ENCODE measurements at regions not wholly inside any gene's neighbourhood (a gene's known extent, or its start where the extent isn't known, plus 50 kb on each side); places are given as distances from the start of the nearest gene placed in this dataset.

GRCh38 chr4:57591073-57591472, 480.9 kb upstream of the IGFBP7 start:
- no peak overlapping the region for H3K27ac Mint-ChIP-seq (ENCODE audit: unreplicated experiment)
- H3K4me1 Mint-ChIP-seq (ENCODE audit: low read depth, unreplicated experiment), result no peaks in the 10 kb centered on the region
- no peak for TF ChIP-seq CTCF (IDR thresholded peaks at IDR 0.05; ENCODE audit: partially characterized antibody, unreplicated experiment)
- DNase-seq, result no peak
- H3K27me3 Mint-ChIP-seq (ENCODE audit: unreplicated experiment), result no peaks in the 10 kb centered on the region
- no peaks in the 10 kb centered on the region for H3K36me3 Mint-ChIP-seq (ENCODE audit: unreplicated experiment)
- no peak overlapping the region for H3K4me3 Mint-ChIP-seq (ENCODE audit: unreplicated experiment)
- H3K9me3 Mint-ChIP-seq (ENCODE audit: unreplicated experiment), result no peaks in the 10 kb centered on the region

- H3K9me3 Mint-ChIP-seq (ENCODE audit: unreplicated experiment), result no peaks in the 10 kb centered on the region
- TF ChIP-seq CTCF (IDR thresholded peaks at IDR 0.05; ENCODE audit: partially characterized antibody, unreplicated experiment), result no peak
These were observed 478.4 kb upstream of the IGFBP7 start for GRCh38 chr4:57588557-57588956.

GRCh38 chr4:57580710-57581599, 470.8 kb upstream of the IGFBP7 start:
- H3K36me3 Mint-ChIP-seq (ENCODE audit: unreplicated experiment), result no peaks in the 10 kb centered on the region
- no peaks in the 10 kb centered on the region for H3K9me3 Mint-ChIP-seq (ENCODE audit: unreplicated experiment)
- H3K4me1 Mint-ChIP-seq (ENCODE audit: low read depth, unreplicated experiment), result no peaks in the 10 kb centered on the region
- no peak overlapping the region for H3K4me3 Mint-ChIP-seq (ENCODE audit: unreplicated experiment)
- H3K27ac Mint-ChIP-seq (ENCODE audit: unreplicated experiment), result no peak overlapping the region
- no peak for DNase-seq
- no peaks in the 10 kb centered on the region for H3K27me3 Mint-ChIP-seq (ENCODE audit: unreplicated experiment)
- TF ChIP-seq CTCF (IDR thresholded peaks at IDR 0.05; ENCODE audit: partially characterized antibody, unreplicated experiment), result no peak

More at GRCh38 chr4:57588557-57588956, 478.4 kb upstream of the IGFBP7 start:
- H3K4me3 Mint-ChIP-seq (ENCODE audit: unreplicated experiment), result no peak overlapping the region
- no peak for DNase-seq
- H3K27me3 Mint-ChIP-seq (ENCODE audit: unreplicated experiment), result no peaks in the 10 kb centered on the region
- H3K4me1 Mint-ChIP-seq (ENCODE audit: low read depth, unreplicated experiment), result no peaks in the 10 kb centered on the region
- H3K27ac Mint-ChIP-seq (ENCODE audit: unreplicated experiment), result no peak overlapping the region
- no peaks in the 10 kb centered on the region for H3K36me3 Mint-ChIP-seq (ENCODE audit: unreplicated experiment)

- Mint-ChIP-seq H3K9me3 (ENCODE audit: unreplicated experiment) (no peaks in the 10 kb centered on the region), H3K4me3 (ENCODE audit: unreplicated experiment) (no peak overlapping the region), H3K4me1 (ENCODE audit: low read depth, unreplicated experiment) (peaks cover 2% of the 10 kb centered on the region), H3K27me3 (ENCODE audit: unreplicated experiment) (no peaks in the 10 kb centered on the region), H3K36me3 (ENCODE audit: unreplicated experiment) (no peaks in the 10 kb centered on the region), H3K27ac (ENCODE audit: unreplicated experiment) (no peak overlapping the region)
- no peak for DNase-seq
- no peak for TF ChIP-seq CTCF (IDR thresholded peaks at IDR 0.05; ENCODE audit: partially characterized antibody, unreplicated experiment)
These were observed 465.2 kb upstream of the IGFBP7 start for GRCh38 chr4:57575426-57575825.

GRCh38 chr4:57554556-57555092, 444.4 kb upstream of the IGFBP7 start:
- H3K27ac Mint-ChIP-seq (ENCODE audit: unreplicated experiment), result no peak overlapping the region
- no peak for TF ChIP-seq CTCF (IDR thresholded peaks at IDR 0.05; ENCODE audit: partially characterized antibody, unreplicated experiment)
- no peak for DNase-seq
- no peaks in the 10 kb centered on the region for H3K4me1 Mint-ChIP-seq (ENCODE audit: low read depth, unreplicated experiment)
- no peaks in the 10 kb centered on the region for H3K9me3 Mint-ChIP-seq (ENCODE audit: unreplicated experiment)
- no peak overlapping the region for H3K4me3 Mint-ChIP-seq (ENCODE audit: unreplicated experiment)
- H3K36me3 Mint-ChIP-seq (ENCODE audit: unreplicated experiment), result no peaks in the 10 kb centered on the region
- H3K27me3 Mint-ChIP-seq (ENCODE audit: unreplicated experiment), result no peaks in the 10 kb centered on the region
